HG02763 (cell line): ENCODE measurements at regions not wholly inside any gene's neighbourhood (a gene's known extent, or its start where the extent isn't known, plus 50 kb on each side); places are given as distances from the start of the nearest gene placed in this dataset.

Experiments
- ATAC-seq: cut with Tn5 transposase; IDR thresholded peaks from one replicate; pipeline ENCODE4 v1.9.1; 2021; ENCODE audit warnings: mild to moderate bottlenecking, moderate library complexity; ENCODE audit not compliant: unreplicated experiment

GRCh38 chr18:39051013-39051412, 1485.4 kb upstream of the CELF4 start:
- ATAC-seq, result no peak

GRCh38 chr18:39039813-39040212, 1474.2 kb upstream of the CELF4 start:
- ATAC-seq, result no peak

GRCh38 chr18:39037925-39038324, 1472.3 kb upstream of the CELF4 start:
- ATAC-seq, result no peak

- ATAC-seq, result no peak
Observed at GRCh38 chr18:39033312-39033711, 1467.7 kb upstream of the CELF4 start.

GRCh38 chr18:39031647-39032046, 1466.0 kb upstream of the CELF4 start:
- no peak for ATAC-seq

GRCh38 chr18:39030124-39030655, 1464.6 kb upstream of the CELF4 start:
- ATAC-seq, result no peak

GRCh38 chr18:39025531-39025930, 1459.9 kb upstream of the CELF4 start:
- ATAC-seq, result no peak

GRCh38 chr18:39019989-39020388, 1454.4 kb upstream of the CELF4 start:
- ATAC-seq, result no peak

- no peak for ATAC-seq
Observed at GRCh38 chr18:39007031-39007902, 1441.7 kb upstream of the CELF4 start.

- ATAC-seq, result no peak
Observed at GRCh38 chr18:38996056-38996455, 1430.5 kb upstream of the CELF4 start.

GRCh38 chr18:38993342-38993741, 1427.7 kb upstream of the CELF4 start:
- ATAC-seq, result no peak

- no peak for ATAC-seq
Observed at GRCh38 chr18:38984968-38985367, 1419.4 kb upstream of the CELF4 start.

GRCh38 chr18:38982072-38982471, 1416.5 kb upstream of the CELF4 start:
- ATAC-seq, result no peak

GRCh38 chr18:38981389-38981788, 1415.8 kb upstream of the CELF4 start:
- ATAC-seq, result no peak

GRCh38 chr18:38980420-38980819, 1414.8 kb upstream of the CELF4 start:
- no peak for ATAC-seq

GRCh38 chr18:38972571-38972970, 1407.0 kb upstream of the CELF4 start:
- ATAC-seq, result no peak

GRCh38 chr18:38971881-38972280, 1406.3 kb upstream of the CELF4 start:
- ATAC-seq, result no peak

GRCh38 chr18:38966841-38967240, 1401.2 kb upstream of the CELF4 start:
- no peak for ATAC-seq

- ATAC-seq, result no peak
Observed at GRCh38 chr18:38963943-38964660, 1398.5 kb upstream of the CELF4 start.

- ATAC-seq, result no peak
Observed at GRCh38 chr18:38961880-38962279, 1396.3 kb upstream of the CELF4 start.

GRCh38 chr18:38957736-38958135, 1392.1 kb upstream of the CELF4 start:
- no peak for ATAC-seq

GRCh38 chr18:38956068-38956467, 1390.5 kb upstream of the CELF4 start:
- ATAC-seq, result no peak
